GM19324 (cell line): ENCODE measurements at regions not wholly inside any gene's neighbourhood (a gene's known extent, or its start where the extent isn't known, plus 50 kb on each side); places are given as distances from the start of the nearest gene placed in this dataset.
"Not testable (repeated sequence)": the region's sequence is repeated elsewhere in the genome, so short reads cannot be mapped to it uniquely, and the experiment has no call there.

ENCODE experiments used
- ATAC-seq: cut with Tn5 transposase; IDR thresholded peaks from one replicate; pipeline ENCODE4 v1.9.1; 2021; ENCODE audit warnings: mild to moderate bottlenecking, moderate library complexity; ENCODE audit not compliant: unreplicated experiment, low FRiP score

DNA sequence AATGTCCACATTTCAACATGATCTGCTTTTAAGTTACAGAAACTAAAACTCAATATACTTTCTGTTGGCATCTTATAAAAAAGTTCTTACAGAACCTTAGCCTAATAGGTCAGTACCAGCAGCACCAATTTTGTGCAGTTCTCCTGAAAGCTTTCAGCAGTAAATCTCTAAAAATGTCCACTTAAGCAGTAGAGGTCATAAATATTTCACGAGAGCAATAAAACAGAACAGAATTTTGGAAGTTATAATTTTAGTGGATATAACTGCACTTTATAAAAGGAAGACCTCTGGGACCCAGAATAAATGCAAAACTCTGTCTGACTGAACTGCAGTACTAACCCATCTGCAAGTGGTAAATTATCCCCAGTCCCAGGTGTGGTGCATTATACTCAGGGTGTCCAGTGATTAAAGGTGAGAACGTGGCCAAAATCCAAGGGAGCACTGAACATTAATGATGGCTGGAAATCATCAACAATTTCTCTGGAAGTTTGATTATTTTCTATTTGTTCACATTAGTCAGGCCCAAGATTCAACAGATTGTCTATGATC is 172.6 kb upstream of the RSPO3 start:
- ATAC-seq = no peak

- no peak for ATAC-seq
Observed at GRCh38 chr6:126947070-126947469, 171.4 kb upstream of the RSPO3 start.

DNA sequence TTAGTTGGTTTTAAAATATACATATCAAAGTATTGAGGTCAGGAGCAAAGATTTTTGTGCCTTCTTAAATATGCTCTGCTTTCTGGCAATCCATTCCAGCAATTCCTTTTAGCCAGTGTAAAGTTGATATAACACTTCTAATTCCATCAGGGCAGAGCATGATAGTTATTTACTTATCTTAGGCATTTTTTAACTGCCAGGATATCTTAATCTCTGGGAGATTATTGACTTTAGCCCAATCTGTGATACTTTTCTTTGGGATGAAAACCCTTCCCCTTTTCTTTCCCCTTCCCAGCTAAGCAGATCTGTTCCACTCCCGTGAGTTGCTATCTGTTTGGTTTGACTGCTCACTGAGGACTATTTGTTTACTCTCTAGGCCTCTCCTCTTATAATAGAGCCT is 168.7 kb upstream of the RSPO3 start:
- no peak for ATAC-seq

GRCh38 chr6:126955621-126956020 is 162.8 kb upstream of the RSPO3 start:
- no peak for ATAC-seq

- ATAC-seq = no peak
Observed at GRCh38 chr6:126957721-126958120, 160.8 kb upstream of the RSPO3 start.

DNA sequence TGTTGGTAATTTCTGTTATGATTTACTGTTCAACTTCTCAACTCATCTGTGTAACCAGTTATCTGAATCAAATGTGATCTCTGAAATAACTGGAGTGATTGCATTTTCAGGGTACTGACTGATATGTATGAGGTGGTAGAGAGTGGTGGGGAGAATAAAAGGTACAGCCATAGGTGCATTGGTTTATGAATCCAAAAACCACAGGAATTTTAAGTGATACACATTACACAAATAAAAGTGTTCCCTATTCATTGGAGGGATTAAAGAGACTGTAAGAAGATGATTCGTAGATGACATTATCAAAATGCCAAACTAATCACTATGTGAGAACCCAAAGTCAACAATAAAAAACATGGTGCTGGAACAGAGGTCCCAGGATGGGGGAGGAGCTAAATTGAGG is 158.7 kb upstream of the RSPO3 start:
- ATAC-seq = no peak

GRCh38 chr6:126963077-126963809 is 155.2 kb upstream of the RSPO3 start:
- ATAC-seq = no peak

DNA sequence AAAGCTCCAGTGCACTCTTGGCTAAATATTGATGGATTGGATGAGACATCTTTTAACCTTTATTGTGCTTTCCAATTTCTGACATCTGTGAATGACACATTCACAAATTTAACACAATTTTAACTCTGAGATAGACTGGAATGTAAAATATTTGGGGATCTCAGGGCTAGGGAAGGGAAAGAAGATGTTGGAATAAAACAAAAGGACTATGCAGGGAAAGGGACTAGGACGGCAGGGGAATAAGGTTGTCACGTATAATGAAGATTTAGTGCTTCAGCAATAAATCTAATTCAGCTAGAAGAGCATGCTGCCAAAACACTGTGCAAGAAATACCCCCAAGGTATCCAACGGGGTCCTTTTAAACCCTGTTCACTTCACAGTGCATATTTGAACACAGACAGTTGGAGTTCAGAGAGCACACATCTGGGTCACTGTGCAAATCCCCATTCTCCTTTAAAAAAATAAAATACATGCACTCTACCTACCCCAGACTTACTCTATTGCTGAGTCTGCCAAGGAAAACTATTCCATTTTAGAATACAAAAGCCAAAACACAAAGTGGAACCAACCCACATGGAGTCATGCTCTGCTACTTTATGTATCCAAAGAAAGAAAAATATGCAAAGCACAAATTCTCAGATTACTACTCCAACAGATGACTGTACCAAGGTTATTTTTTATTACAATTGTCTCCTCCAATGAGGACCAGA is 151.0 kb upstream of the RSPO3 start:
- ATAC-seq = no peak

GRCh38 chr6:126976253-126976797 is 142.1 kb upstream of the RSPO3 start:
- ATAC-seq = no peak

- ATAC-seq = no peak
Observed at GRCh38 chr6:126983779-126984178, 134.7 kb upstream of the RSPO3 start.

DNA sequence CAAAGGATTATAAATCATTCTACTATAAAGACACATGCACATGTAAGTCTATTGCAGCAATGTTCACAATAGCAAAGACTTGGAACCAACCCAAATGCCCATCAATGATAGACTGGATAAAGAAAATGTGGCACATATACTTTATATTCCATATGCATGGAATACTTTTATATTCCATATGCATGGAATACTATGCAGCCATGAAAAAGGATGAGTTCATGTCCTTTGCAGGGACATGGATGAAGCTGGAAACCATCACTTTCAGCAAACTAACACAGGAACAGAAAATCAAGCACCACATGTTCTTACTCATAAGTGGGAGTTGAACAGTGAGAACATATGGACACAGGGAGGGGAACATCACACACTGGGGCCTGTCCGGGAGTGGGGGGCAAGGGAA is 130.3 kb upstream of the RSPO3 start:
- not testable (repeated sequence) for ATAC-seq

DNA sequence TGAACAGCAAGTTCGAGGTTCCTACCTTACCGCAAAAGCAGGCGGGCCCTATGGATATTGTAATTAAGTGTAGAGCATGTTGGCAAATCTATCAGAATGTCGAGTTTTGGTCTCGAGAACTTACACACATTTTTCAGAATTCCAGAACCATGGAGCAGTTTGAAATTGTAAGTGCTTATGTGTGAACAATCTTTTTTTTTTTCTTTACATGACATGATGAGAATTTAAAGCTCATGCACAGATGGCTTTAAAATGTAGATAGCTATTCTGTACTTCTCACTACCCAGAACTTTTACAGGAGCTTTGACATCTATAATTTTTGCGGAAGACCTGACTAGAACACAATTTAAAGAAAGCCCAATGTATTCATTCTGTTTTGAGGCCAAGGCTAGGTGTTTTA is 117.8 kb upstream of the RSPO3 start:
- no peak for ATAC-seq

- ATAC-seq = no peak
Observed at GRCh38 chr6:127013865-127014264, 104.6 kb upstream of the RSPO3 start.

DNA sequence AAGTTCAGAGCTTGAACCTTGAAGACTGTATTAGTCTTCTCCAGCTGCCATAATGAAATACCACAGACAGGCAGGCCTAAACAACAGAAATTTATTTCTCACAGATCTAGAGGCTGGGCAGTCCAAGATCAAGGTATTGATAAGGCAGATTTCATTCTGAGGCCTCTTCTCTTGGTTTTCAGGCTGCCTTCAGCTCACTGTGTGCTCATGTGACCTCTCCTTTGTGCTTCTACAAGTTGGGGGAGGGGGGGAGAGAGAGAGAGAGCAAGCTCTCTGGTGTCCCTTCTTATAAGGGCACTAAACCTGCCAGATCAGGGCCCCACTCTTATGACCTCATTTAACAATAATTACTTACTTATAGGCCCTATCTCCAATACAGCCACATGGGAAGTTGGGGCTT is 102.6 kb upstream of the RSPO3 start:
- ATAC-seq = no peak

DNA sequence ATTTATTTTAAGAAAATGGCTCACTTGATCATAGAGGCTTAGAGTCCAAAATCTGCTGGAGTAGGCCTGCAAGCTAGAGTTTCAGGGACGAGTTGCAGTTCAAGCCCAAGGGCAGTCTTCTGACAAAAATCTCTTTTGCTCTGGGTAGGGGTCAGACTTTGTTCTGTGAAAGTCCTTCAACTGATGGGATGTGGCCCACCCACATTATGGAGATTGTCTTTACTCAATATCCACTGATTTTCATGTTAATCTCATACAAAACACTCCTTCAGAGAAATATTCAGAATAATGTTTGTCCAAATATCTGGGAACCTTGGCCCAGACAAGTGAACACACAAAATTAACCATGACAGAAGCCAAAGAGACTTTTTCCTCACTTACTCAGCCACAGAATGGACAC is 98.6 kb upstream of the RSPO3 start:
- ATAC-seq = no peak

- ATAC-seq = no peak
Observed at GRCh38 chr6:127022302-127022701, 96.2 kb upstream of the RSPO3 start.

- no peak for ATAC-seq
Observed at GRCh38 chr6:127023001-127023778, 95.3 kb upstream of the RSPO3 start.

DNA sequence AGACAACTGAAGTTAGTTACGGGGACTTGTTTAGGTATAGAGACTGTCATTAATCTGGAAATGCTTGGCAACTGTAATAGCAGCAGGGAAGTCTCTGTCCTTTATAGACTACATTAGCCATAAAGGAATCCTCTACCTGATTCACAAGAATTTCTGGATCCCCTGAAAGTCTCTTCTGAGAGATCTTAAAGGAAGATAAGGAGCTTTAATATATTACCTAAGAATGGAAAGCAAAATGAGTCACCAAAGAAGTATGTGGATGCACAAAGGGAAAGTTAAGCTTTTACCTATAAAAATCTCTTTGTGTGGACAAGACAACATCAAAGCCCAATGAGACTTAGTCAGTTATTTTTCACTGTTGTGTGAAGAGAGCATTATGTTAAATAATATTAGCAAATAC is 92.2 kb upstream of the RSPO3 start:
- no peak for ATAC-seq

GRCh38 chr6:127030111-127030510 is 88.4 kb upstream of the RSPO3 start:
- ATAC-seq = no peak

DNA sequence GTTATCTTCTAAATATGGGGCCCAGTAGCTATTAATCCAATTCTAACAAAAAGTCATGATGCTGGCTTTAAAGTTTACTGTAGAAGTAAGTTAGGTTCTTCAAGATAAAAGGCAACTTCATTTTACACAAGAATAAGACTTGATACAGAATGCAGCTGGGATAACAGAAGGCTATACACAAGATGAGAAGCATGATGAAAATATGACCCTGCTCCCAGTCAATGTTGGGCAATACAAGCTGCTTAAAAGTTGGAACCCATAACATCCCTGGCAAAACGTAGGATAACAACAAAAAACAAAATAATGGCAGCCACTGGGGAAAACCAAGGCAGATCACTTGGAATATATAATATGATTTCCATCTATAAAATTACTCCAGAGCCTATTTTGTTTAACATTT is 87.6 kb upstream of the RSPO3 start:
- ATAC-seq = no peak

- no peak for ATAC-seq
Observed at GRCh38 chr6:127031511-127031910, 87.0 kb upstream of the RSPO3 start.
